GOT3 (cell line): ENCODE measurements at regions not wholly inside any gene's neighbourhood (a gene's known extent, or its start where the extent isn't known, plus 50 kb on each side); places are given as distances from the start of the nearest gene placed in this dataset.
"Not testable (repeated sequence)": the region's sequence is repeated elsewhere in the genome, so short reads cannot be mapped to it uniquely, and the experiment has no call there.

ENCODE experiments used
- DNase-seq: peaks from one replicate; lab custom pipeline; 2025; ENCODE audit warnings: mixed read lengths; lab: John Stamatoyannopoulos, UW

GRCh38 chr9:42656789-42657188, 473.3 kb downstream of the SPATA31A6 start:
- DNase-seq: not testable (repeated sequence)

DNA sequence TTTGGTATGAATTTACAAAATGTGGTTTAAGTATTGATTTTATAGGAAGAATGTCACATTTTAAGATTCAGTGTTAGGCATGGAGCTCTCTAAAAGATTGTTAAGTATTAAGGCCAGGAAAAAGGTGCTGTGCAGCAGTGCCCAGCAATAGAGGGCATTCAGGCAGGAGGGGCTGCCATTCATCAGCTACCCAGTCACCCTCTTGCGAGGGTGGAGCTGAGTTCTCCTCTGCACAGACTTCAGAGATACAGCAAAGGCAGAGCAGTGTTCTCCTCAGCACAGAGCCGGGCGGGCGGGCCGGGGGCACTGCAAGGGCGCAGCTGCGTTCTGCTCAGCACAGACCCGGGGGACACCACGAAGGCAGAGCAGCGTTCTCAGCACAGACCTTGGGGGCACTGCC, 474.0 kb downstream of the SPATA31A6 start:
- DNase-seq: not testable (repeated sequence)

GRCh38 chr9:42697146-42697545, 513.7 kb downstream of the SPATA31A6 start:
- not testable (repeated sequence) for DNase-seq

- DNase-seq: not testable (repeated sequence)
These were observed 519.4 kb downstream of the SPATA31A6 start for GRCh38 chr9:42702890-42703289.

DNA sequence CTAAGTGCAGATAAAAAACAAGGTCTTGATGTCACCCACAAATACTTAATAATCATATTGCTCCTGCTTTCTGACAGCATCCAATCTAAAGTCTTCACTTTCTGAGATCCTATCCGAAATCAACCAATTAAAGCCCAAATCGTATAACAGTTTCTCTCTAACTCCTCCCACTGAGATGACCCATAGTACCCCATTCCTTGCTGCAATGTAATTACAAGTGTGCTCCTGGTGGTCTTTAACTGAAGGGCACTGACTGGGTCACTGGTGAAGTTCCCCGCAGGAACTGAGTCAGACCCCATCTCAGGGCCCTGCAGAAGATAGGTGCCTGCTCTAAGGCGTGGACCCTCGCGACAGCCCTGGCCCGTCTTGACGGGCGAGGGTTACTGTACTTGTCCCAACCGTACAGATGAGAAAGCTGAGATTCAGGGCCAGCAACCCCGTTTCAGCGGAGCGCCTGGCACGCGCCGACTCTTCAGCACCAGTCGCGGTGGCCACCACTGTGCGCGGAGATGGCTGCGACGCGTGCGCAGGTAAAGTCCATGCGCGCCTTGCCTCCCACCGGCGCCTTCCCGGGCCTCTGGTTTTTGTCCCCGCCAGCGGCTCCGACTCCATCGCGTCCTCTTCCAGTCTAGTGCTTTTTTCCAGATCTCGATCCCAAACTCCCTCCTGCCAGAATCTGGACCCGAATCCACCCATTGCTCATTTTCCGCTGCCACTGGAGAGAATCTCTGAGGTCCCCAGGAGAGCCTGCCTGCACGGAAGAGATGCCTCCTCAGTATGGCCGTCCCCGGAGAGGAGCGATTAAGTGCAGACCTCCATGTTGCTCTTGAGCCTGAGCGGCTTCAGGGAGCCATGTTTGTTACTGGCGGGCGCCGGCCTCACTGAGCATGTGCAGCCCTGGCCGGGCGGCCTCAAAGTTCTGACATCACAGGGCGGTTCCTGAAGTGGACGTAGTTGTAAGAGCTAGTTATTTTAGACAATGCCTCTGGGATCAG, 541.7 kb downstream of the SPATA31A6 start:
- DNase-seq: not testable (repeated sequence)

- DNase-seq: peak; percentile 16
These were observed 559.8 kb downstream of the SPATA31A6 start for GRCh38 chr9:42743030-42743814.

- not testable (repeated sequence) for DNase-seq
These were observed 573.8 kb downstream of the SPATA31A6 start for GRCh38 chr9:42757251-42757650.

DNA sequence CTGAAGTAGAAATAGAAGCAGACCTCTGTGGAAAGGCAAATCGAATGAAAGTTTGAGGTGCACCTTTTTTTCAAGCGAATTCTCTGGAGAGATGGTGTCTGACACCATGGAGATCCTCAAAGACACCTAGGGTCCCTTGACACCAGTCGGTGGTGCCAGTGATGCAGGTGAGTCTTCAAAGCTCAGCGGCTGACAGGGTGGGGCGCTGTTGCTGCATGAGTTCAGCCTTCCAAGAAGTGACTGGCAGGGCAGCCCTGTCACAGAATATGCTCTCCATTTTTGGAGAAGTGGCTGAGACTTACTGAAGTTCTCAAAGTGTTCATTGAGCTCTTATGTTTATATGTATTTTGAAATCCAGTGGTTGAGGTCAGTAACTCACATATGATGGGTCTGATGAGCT, 575.9 kb downstream of the SPATA31A6 start:
- not testable (repeated sequence) for DNase-seq

DNA sequence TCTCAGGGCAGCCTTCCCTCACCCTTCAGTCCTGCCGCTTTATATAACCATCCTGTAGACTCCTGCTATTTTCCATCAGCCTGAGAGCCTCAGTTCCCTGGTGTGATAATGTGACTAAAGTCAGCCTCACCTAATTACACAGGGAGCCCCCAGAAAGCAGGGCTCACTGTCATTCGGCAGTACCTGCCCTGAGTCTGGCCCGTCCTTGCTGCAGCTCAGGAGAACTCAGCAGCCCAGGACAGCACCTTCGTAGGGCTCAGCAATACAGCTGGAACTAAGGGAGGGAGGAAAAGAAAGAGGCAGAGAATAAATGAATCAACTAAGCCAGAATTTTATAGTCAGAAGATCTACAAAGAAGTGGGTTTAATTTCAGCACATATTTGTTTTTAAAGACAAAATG, 598.7 kb downstream of the SPATA31A6 start:
- DNase-seq: not testable (repeated sequence)

DNA sequence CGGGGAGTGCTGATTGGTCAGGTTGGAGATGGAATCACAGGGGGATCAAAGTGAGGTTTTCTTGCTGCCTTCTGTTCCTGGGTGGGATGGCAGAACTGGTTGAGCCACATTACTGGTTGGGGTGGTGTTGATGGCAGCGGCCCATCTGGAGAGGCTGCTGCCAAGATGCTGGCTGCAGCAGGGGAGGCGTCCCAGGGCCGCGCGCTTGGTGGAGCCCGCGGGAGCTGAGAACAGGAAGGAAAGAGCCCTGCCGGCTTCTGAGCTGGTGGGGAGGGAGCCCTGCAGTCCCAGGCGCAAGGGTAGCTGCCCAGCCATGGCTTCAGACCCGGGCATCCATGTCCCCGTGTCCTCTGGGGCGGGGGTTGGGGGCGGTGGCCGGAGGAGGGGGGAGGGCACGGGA, 609.3 kb downstream of the SPATA31A6 start:
- not testable (repeated sequence) for DNase-seq

GRCh38 chr9:42798571-42798970, 615.1 kb downstream of the SPATA31A6 start:
- DNase-seq: not testable (repeated sequence)

DNA sequence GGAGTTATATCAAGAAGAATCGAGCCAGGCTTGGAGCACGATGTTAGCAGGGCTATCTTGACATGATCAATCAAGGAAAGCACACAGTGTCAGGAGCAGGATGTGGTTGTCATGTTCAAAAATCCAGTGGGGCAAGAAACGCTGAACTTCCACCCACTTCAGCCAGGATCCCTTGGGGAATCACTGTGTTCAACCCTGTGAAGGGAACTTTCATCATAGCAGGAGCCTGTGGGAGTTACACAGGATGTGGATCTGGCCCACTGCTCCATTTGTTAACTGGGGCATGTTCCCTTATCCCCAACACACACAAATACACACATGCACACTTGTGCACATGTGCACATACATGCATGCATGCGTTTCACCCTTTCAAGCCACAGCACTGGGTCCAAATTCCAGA, 619.3 kb downstream of the SPATA31A6 start:
- not testable (repeated sequence) for DNase-seq

- DNase-seq: not testable (repeated sequence)
These were observed 623.2 kb downstream of the SPATA31A6 start for GRCh38 chr9:42806674-42807073.

- not testable (repeated sequence) for DNase-seq
These were observed 638.0 kb downstream of the SPATA31A6 start for GRCh38 chr9:42821468-42821867.

DNA sequence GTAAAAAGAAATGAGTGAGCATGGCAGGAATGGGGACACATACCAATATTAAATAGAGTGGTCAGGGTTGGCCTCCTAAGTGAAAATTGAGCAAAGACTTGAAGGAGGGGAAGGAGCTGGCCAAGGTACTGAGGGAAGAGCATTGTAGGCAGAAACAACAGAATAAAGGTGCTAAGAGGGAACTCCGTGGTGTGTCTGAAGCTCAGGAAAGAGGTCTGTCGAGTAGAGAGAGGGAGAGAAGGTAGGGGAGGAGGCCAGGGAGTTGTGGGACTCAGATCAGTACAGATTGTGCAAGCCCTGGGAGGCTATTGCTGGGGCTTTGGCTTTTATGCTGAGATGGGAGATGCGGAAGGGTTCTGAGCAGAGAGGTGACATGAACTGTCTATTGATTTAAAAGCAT, 664.7 kb downstream of the SPATA31A6 start:
- not testable (repeated sequence) for DNase-seq

GRCh38 chr9:42850896-42851693, 667.6 kb downstream of the SPATA31A6 start:
- not testable (repeated sequence) for DNase-seq

- DNase-seq: not testable (repeated sequence)
These were observed 668.2 kb downstream of the SPATA31A6 start for GRCh38 chr9:42851701-42852100.

- DNase-seq: not testable (repeated sequence)
These were observed 668.9 kb downstream of the SPATA31A6 start for GRCh38 chr9:42852133-42852930.

DNA sequence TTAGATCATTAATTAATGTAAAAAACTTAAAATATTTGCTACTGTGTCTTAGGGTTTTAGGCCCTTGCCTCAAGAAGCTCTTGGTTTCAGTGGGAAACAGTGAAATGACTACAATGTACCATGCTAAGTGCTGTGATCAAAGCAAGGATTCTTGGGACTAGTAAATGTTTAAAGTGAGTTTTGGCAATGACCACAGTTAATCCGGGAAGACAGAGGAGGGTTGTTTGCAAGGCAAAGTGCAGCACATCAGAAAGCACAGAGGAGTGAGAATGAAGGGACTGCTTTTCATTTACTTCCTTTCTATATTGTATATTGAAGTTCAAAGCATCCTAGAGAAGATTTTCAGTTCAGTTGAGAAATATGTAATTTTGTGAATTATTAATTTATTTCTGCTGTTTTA, 676.7 kb downstream of the SPATA31A6 start:
- DNase-seq: not testable (repeated sequence)

DNA sequence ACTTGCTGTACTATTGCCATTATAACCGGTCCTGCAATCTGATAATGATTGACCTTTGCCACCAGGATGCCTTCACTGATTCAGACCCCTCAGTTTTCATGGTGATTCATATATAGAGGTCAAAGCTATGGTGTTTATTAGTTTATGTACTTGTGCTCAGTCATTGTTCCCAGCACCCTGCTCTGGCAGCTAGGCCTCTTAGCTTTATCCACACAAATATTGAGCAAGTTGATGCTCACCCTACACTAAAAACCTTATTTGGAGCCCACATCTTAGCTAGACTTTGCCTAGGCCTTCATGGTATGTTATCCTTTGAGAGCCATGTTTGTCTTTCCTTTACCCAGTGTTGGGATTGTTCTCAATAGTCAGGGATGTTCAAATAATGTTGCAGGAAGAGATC, 679.0 kb downstream of the SPATA31A6 start:
- DNase-seq: not testable (repeated sequence)
